SK-N-SH (cell line): ENCODE measurements at regions not wholly inside any gene's neighbourhood (a gene's known extent, or its start where the extent isn't known, plus 50 kb on each side); places are given as distances from the start of the nearest gene placed in this dataset.

Experiments used
- CTCF ChIP-seq: fragments of 200-600 bp; sonication (generic); IDR thresholded peaks from 2 replicates; pipeline ENCODE4 v1.6.1; 2017; ENCODE audit warnings: antibody characterized with exemption, mild to moderate bottlenecking, moderate library complexity
- TAF1 ChIP-seq: IDR thresholded peaks from 2 replicates; pipeline ENCODE4 v1.6.1; 2012; ENCODE audit warnings: low read depth, mild to moderate bottlenecking, low read length, moderate library complexity, borderline replicate concordance

- TF ChIP-seq CTCF (no peak), TAF1 (no peak)
Measured at GRCh38 chr15:61575597-61575996, 346.5 kb upstream of the RORA start.
